HepG2 (cell line): ENCODE measurements at regions not wholly inside any gene's neighbourhood (a gene's known extent, or its start where the extent isn't known, plus 50 kb on each side); places are given as distances from the start of the nearest gene placed in this dataset.

Experiments
- ATF1 ChIP-seq: IDR thresholded peaks from 2 replicates; pipeline ENCODE4 v1.6.1; 2016; ENCODE audit warnings: mild to moderate bottlenecking, control low read depth
- DNMT3B ChIP-seq: conservative IDR thresholded peaks from 2 replicates; pipeline ENCODE4 v1.6.1; 2016; ENCODE audit warnings: missing biosample characterization, control low read depth
- ELF1 ChIP-seq: sonication (generic); formaldehyde crosslinking; IDR thresholded peaks from 2 replicates; pipeline ENCODE4 v1.4.0; 2020; ENCODE audit warnings: missing genetic modification reagents
- JUNB ChIP-seq: sonication (generic); formaldehyde crosslinking; IDR thresholded peaks from 2 replicates; pipeline ENCODE4 v1.8.0; 2022; ENCODE audit warnings: missing genetic modification reagents, mild to moderate bottlenecking, borderline replicate concordance
- MZF1 ChIP-seq: sonication (generic); formaldehyde crosslinking; IDR thresholded peaks from 2 replicates; pipeline ENCODE4 v1.8.1; 2023; ENCODE audit warnings: mild to moderate bottlenecking, missing genetic modification reagents, borderline replicate concordance
- NFE2L2 ChIP-seq: fragments of 150-350 bp; IDR thresholded peaks from 2 replicates; pipeline ENCODE4 v1.6.1; 2014; ENCODE audit warnings: low read length
- SALL2 ChIP-seq: sonication (generic); formaldehyde crosslinking; IDR thresholded peaks from 2 replicates; pipeline ENCODE4 v1.8.1; 2023; ENCODE audit warnings: mild to moderate bottlenecking, missing genetic modification reagents, inconsistent platforms
- SUZ12 ChIP-seq: fragments of 150-350 bp; IDR thresholded peaks from 2 replicates; pipeline ENCODE4 v1.6.1; 2014; ENCODE audit warnings: low read depth, low read length
- TF ChIP-seq, protein P1 (sequence below): sonication (generic); formaldehyde crosslinking; IDR thresholded peaks from 2 replicates; pipeline ENCODE4 v1.4.0; 2020; ENCODE audit warnings: missing genetic modification reagents, mild to moderate bottlenecking, borderline replicate concordance
- TF ChIP-seq, protein P2 (sequence below): sonication (generic); formaldehyde crosslinking; IDR thresholded peaks from 2 replicates; pipeline ENCODE4 v1.8.0; 2022; ENCODE audit warnings: missing genetic modification reagents, low read depth, mild to moderate bottlenecking, borderline replicate concordance

DNA sequence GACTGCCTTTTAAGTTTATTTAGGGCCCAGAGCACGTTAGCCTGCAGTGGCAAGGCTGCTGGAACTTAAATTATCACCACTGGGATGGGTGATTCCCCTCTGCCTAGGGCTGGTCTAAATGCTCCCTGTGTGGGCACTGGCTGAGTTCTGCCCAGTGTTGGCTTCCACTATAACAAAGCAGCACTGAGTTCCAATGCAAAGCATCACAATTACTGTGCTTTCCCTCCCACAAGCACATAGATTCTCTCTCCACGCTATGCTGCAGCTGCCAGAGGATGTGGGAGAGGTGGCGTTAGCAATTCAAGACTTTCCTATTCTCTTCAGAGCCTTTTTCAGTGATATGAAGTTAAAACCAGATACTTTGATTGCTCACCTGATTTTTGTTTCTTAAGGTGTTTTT, 328.9 kb upstream of the DDX18 start:
- TF ChIP-seq, protein P1, sequence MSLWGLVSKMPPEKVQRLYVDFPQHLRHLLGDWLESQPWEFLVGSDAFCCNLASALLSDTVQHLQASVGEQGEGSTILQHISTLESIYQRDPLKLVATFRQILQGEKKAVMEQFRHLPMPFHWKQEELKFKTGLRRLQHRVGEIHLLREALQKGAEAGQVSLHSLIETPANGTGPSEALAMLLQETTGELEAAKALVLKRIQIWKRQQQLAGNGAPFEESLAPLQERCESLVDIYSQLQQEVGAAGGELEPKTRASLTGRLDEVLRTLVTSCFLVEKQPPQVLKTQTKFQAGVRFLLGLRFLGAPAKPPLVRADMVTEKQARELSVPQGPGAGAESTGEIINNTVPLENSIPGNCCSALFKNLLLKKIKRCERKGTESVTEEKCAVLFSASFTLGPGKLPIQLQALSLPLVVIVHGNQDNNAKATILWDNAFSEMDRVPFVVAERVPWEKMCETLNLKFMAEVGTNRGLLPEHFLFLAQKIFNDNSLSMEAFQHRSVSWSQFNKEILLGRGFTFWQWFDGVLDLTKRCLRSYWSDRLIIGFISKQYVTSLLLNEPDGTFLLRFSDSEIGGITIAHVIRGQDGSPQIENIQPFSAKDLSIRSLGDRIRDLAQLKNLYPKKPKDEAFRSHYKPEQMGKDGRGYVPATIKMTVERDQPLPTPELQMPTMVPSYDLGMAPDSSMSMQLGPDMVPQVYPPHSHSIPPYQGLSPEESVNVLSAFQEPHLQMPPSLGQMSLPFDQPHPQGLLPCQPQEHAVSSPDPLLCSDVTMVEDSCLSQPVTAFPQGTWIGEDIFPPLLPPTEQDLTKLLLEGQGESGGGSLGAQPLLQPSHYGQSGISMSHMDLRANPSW (CRISPR knock-in tag): no peak
- TF ChIP-seq SUZ12 (no peak), DNMT3B (CRISPR knock-in tag) (no peak), ELF1 (no peak), ATF1 (CRISPR knock-in tag) (no peak), MZF1 (CRISPR knock-in tag) (no peak), JUNB (CRISPR knock-in tag) (no peak), SALL2 (CRISPR knock-in tag) (no peak), NFE2L2 (no peak)
- TF ChIP-seq, protein P2, sequence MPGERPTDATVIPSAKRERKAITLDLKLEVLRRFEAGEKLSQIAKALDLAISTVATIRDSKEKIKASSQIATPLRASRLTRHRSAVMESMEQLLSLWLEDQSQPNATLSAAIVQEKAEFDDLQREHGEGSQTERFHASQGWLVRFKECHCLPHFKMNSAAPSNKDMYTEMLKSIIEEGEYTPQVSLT: no peak
